ENCODE measurements at regions not wholly inside any gene's neighbourhood (a gene's known extent, or its start where the extent isn't known, plus 50 kb on each side); places are given as distances from the start of the nearest gene placed in this dataset.

DNA sequence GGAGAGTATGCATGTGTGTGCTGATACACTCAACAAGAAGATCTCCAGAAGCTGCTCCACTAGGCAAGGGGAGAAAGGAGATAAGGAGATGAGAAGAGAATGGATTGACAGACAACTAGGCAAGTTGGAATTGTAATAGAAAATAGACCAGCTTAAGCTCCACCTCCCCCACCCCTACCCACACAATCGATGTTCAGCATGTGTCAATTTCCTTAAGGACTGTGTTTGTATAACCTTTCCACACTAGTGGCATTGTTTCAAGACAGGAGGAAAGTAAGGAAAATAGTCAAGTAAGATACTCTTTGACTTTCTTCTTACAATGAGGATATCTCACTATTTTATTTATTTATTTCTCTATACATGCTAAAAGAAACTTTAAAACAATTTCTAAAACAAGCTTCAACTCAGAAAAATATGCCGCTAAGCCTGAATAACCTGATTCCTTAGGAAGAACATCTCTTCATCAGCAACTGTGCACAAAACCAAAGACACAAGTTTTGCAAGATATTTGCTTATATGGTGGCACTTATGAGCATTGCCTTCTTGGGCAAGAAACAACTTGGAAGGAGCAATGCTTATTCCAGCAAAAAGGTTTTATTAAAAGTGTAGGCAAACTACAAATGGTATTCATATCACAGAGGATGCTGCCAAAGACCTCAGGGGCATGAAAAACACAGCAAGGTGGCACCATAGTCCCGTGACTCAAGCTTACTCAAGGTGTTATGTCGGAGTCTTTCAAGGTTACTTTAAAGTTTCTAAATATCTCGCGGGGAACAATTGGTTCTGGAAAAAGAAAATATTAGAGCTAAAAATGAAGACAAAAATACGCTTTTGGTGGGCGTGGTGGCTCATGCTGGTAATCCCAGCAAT lies 249.1 kb downstream of the COL12A1 start:
- H3K4me3 ChIP-seq = no peak overlapping the region
- no peak overlapping the region for H3K27ac ChIP-seq
- no peak for DNase-seq
- H3K9me3 ChIP-seq = no peaks in the 10 kb centered on the region
- no peaks in the 10 kb centered on the region for H3K4me1 ChIP-seq
- H3K36me3 ChIP-seq = no peaks in the 10 kb centered on the region
- TF ChIP-seq, protein P1, sequence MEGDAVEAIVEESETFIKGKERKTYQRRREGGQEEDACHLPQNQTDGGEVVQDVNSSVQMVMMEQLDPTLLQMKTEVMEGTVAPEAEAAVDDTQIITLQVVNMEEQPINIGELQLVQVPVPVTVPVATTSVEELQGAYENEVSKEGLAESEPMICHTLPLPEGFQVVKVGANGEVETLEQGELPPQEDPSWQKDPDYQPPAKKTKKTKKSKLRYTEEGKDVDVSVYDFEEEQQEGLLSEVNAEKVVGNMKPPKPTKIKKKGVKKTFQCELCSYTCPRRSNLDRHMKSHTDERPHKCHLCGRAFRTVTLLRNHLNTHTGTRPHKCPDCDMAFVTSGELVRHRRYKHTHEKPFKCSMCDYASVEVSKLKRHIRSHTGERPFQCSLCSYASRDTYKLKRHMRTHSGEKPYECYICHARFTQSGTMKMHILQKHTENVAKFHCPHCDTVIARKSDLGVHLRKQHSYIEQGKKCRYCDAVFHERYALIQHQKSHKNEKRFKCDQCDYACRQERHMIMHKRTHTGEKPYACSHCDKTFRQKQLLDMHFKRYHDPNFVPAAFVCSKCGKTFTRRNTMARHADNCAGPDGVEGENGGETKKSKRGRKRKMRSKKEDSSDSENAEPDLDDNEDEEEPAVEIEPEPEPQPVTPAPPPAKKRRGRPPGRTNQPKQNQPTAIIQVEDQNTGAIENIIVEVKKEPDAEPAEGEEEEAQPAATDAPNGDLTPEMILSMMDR (IDR thresholded peaks at IDR 0.05) = no peak
- no peak for TF ChIP-seq POLR2A (IDR thresholded peaks at IDR 0.05)
- no peaks in the 10 kb centered on the region for H3K27me3 ChIP-seq
- intact Hi-C loops (cut with DNase I; ENCODE audit: low total_unique reads) = no loop called here

DNA sequence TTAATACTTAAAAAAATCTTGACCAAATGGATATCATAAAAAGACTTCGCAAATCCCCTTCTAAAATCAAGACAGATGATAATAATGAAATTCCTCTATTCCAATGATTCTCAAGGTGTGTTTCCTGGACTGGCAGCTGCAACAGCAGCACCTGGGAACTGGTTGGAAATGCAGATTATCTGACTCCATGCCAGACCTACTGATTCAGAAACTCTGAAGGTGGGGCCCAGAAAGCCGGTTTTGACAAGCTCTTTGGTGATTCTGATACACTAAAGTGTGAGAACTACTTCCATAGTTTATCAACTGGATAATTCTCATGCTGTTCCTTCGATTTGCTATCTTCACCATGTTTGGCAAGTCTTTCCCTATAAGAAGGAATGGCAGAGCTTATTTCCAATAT lies 252.1 kb downstream of the COL12A1 start:
- no peaks in the 10 kb centered on the region for H3K36me3 ChIP-seq
- no peak for DNase-seq
- TF ChIP-seq, protein P1 (IDR thresholded peaks at IDR 0.05) = no peak
- TF ChIP-seq POLR2A (IDR thresholded peaks at IDR 0.05) = no peak
- H3K4me1 ChIP-seq = no peaks in the 10 kb centered on the region
- H3K27me3 ChIP-seq = no peaks in the 10 kb centered on the region
- no peak overlapping the region for H3K4me3 ChIP-seq
- H3K9me3 ChIP-seq = no peaks in the 10 kb centered on the region
- no peak overlapping the region for H3K27ac ChIP-seq
- intact Hi-C loops (cut with DNase I; ENCODE audit: low total_unique reads) = no loop called here

DNA sequence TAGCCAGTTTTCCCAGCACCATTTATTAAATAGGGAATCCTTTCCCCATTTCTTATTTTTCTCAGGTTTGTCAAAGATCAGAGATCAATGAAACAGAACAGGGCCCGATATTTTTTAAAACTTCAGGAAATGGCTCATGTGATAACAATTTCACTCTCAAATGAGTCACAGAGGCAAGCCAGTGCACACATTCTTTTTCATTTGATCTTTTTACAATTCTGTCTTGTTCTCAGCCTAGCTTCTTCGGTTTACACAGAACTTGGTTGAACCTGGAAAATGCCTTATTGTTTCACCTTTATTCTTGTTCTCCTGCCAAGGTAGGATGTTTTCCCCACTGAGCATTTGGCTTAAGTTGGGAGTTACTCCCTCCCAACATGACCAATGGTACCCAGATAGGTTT lies 258.9 kb downstream of the COL12A1 start:
- DNase-seq = no peak
- Histone ChIP-seq H3K36me3 (no peaks in the 10 kb centered on the region), H3K4me3 (no peak overlapping the region), H3K9me3 (no peaks in the 10 kb centered on the region), H3K27ac (no peak overlapping the region), H3K27me3 (no peaks in the 10 kb centered on the region), H3K4me1 (no peaks in the 10 kb centered on the region)
- intact Hi-C loops (cut with DNase I; ENCODE audit: low total_unique reads) = no loop called here
- TF ChIP-seq, protein P1 (IDR thresholded peaks at IDR 0.05) = no peak
- TF ChIP-seq POLR2A (IDR thresholded peaks at IDR 0.05) = no peak

DNA sequence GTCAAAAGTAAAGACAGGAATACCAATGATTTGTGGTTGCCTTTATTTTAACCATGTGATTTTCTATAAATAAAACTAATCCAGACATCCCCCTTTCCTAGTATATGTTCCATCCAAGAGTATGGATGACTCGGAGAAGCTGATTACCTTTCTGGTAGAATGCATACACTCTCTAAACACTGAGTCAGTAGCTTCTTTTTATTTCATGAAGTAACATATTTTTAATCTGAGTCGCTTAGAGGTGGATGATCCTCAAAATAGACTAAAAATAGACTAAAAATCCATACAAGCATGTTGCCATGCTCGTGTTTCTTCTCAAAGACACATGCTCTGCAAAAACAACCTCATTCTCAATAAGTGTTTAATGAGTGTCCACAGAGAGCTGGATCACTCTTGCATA lies 263.7 kb downstream of the COL12A1 start:
- no peak for TF ChIP-seq POLR2A (IDR thresholded peaks at IDR 0.05)
- TF ChIP-seq, protein P1 (IDR thresholded peaks at IDR 0.05) = no peak
- Histone ChIP-seq H3K27ac (no peak overlapping the region), H3K4me3 (no peak overlapping the region), H3K9me3 (no peaks in the 10 kb centered on the region), H3K36me3 (no peaks in the 10 kb centered on the region), H3K27me3 (no peaks in the 10 kb centered on the region), H3K4me1 (no peaks in the 10 kb centered on the region)
- no peak for DNase-seq
- intact Hi-C loops (cut with DNase I; ENCODE audit: low total_unique reads) = no loop called here

DNA sequence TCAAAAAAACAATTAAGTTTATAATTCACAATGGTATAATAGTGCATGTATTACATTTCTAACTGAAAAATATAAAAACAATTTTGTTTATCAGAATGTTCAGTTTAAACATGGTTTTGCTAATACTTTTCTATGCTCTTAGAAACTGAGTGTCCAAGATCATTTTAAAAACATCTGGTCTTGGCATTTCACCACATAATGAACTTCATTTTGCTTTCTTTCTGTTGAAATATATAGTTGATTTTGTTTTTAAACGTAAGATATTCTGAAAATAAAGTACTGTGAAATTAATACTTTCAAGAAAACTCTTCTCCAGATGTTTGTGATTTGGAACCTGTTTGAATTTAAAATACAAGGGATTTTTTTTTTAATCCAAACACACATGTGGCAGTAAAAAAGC lies 264.4 kb downstream of the COL12A1 start:
- no peak overlapping the region for H3K27ac ChIP-seq
- H3K9me3 ChIP-seq = no peaks in the 10 kb centered on the region
- intact Hi-C loops (cut with DNase I; ENCODE audit: low total_unique reads) = no loop called here
- TF ChIP-seq, protein P1 (IDR thresholded peaks at IDR 0.05) = no peak
- no peak for TF ChIP-seq POLR2A (IDR thresholded peaks at IDR 0.05)
- no peak overlapping the region for H3K4me3 ChIP-seq
- no peaks in the 10 kb centered on the region for H3K36me3 ChIP-seq
- no peak for DNase-seq
- H3K27me3 ChIP-seq = no peaks in the 10 kb centered on the region
- no peaks in the 10 kb centered on the region for H3K4me1 ChIP-seq

Data from uterus (tissue), 3 donors.